Fibroblast of lung (primary cell): ENCODE measurements at regions not wholly inside any gene's neighbourhood (a gene's known extent, or its start where the extent isn't known, plus 50 kb on each side); places are given as distances from the start of the nearest gene placed in this dataset.

Source experiments
- DNase-seq, 2 donors: peaks; one replicate each; pipeline versions ENCODE4 v3.0.0 to v3.0.0-alpha.2; 2010; ENCODE audit warnings: low read depth in 2 of 2
- H2AFZ ChIP-seq: 2 replicates; pipeline ENCODE4 v1.5.1; 2012; ENCODE audit warnings: low read length, control low read depth, inconsistent platforms
- H3K27ac ChIP-seq: 2 replicates; pipeline ENCODE4 v1.5.1; 2011; ENCODE audit warnings: low read length, control low read depth; ENCODE audit not compliant: insufficient read depth
- H3K27me3 ChIP-seq: 2 replicates; pipeline ENCODE4 v1.5.1; 2011; ENCODE audit warnings: mild to moderate bottlenecking, low read length; ENCODE audit not compliant: control insufficient read depth, insufficient read depth
- H3K36me3 ChIP-seq: 2 replicates; pipeline ENCODE4 v1.5.1; 2011; ENCODE audit warnings: low read length; ENCODE audit not compliant: control insufficient read depth, insufficient read depth
- H3K4me1 ChIP-seq: 2 replicates; pipeline ENCODE4 v1.5.1; 2011; ENCODE audit warnings: low read length; ENCODE audit not compliant: control insufficient read depth, insufficient read depth; ENCODE audit errors: extremely low read depth
- H3K4me2 ChIP-seq: 2 replicates; pipeline ENCODE4 v1.5.1; 2011; ENCODE audit warnings: low read length, control low read depth; ENCODE audit not compliant: insufficient read depth; ENCODE audit errors: extremely low read depth
- H3K4me3 ChIP-seq, 4 experiments: fragments of 200-600 bp in 1 of 4; sonication (generic) in 1 of 4; replicated peaks in 1 of 4; 2 replicates each; pipeline ENCODE4 v1.5.1; 2011 to 2016; ENCODE audit warnings: low read length in 4 of 4, low read depth in 3 of 4, mild to moderate bottlenecking in 3 of 4, control low read depth in 2 of 4, inconsistent platforms in 1 of 4, mixed read lengths in 1 of 4; ENCODE audit not compliant: insufficient read depth in 1 of 4; ENCODE audit errors: control extremely low read depth in 1 of 4
- H3K79me2 ChIP-seq: 2 replicates; pipeline ENCODE4 v1.5.1; 2012; ENCODE audit warnings: mild to moderate bottlenecking, low read length, inconsistent platforms; ENCODE audit not compliant: control insufficient read depth, insufficient read depth
- H3K9ac ChIP-seq: 2 replicates; pipeline ENCODE4 v1.5.1; 2011; ENCODE audit warnings: mild to moderate bottlenecking, low read length, control low read depth; ENCODE audit not compliant: insufficient read depth
- H3K9me3 ChIP-seq: 2 replicates; pipeline ENCODE4 v1.5.1; 2012; ENCODE audit warnings: low read depth, low read length; ENCODE audit not compliant: control insufficient read depth, insufficient read depth
- H4K20me1 ChIP-seq: 2 replicates; pipeline ENCODE4 v1.5.1; 2011; ENCODE audit warnings: low read length; ENCODE audit not compliant: control insufficient read depth, insufficient read depth; ENCODE audit errors: extremely low read depth
- CTCF ChIP-seq, 2 donors: IDR thresholded peaks in 1 of 2; conservative IDR thresholded peaks in 1 of 2; 1 replicate in 1 of 2; 2 replicates in 1 of 2; pipeline ENCODE4 v1.5.1; 2011 to 2012; ENCODE audit warnings: low read length in 2 of 2, control low read depth in 1 of 2, inconsistent platforms in 1 of 2, low read depth in 1 of 2, mild to moderate bottlenecking in 1 of 2
- EZH2 ChIP-seq: IDR thresholded peaks from 2 replicates; pipeline ENCODE4 v1.5.1; 2012; ENCODE audit warnings: low read length, control low read depth, mild to moderate bottlenecking; ENCODE audit errors: missing control alignments

- no peak overlapping the region for H2AFZ ChIP-seq
- no peaks in the 10 kb centered on the region for H3K4me1 ChIP-seq
- H3K4me2 ChIP-seq, result no peak overlapping the region
- H3K79me2 ChIP-seq, result no peaks in the 10 kb centered on the region
- H3K4me3 ChIP-seq, result no peak overlapping the region
- H3K9me3 ChIP-seq, result no peaks in the 10 kb centered on the region
- H3K27ac ChIP-seq, result no peak overlapping the region
- TF ChIP-seq CTCF (conservative IDR thresholded peaks at IDR 0.05 in 1 of 2, IDR thresholded peaks at IDR 0.05 in 1 of 2; ENCODE audit: low read depth in 1 of 2, low read length in 2 of 2) (no peak), EZH2 (no peak)
- no peaks in the 10 kb centered on the region for H3K36me3 ChIP-seq
- no peak overlapping the region for H3K9ac ChIP-seq
- no peaks in the 10 kb centered on the region for H3K27me3 ChIP-seq
- no peaks in the 10 kb centered on the region for H4K20me1 ChIP-seq
- DNase-seq, result no peak
Measured at GRCh38 chr7:131937868-131938267, 381.4 kb upstream of the PODXL start.

GRCh38 chr7:131935180-131935579 is 378.8 kb upstream of the PODXL start:
- TF ChIP-seq EZH2 (no peak), CTCF (conservative IDR thresholded peaks at IDR 0.05 in 1 of 2, IDR thresholded peaks at IDR 0.05 in 1 of 2; ENCODE audit: low read depth in 1 of 2, low read length in 2 of 2) (no peak)
- Histone ChIP-seq H3K36me3 (no peaks in the 10 kb centered on the region), H4K20me1 (no peaks in the 10 kb centered on the region), H3K4me2 (no peak overlapping the region), H3K9me3 (no peaks in the 10 kb centered on the region), H3K4me1 (no peaks in the 10 kb centered on the region), H3K79me2 (no peaks in the 10 kb centered on the region), H3K4me3 (no peak overlapping the region), H3K27ac (no peak overlapping the region), H2AFZ (no peak overlapping the region), H3K9ac (no peak overlapping the region), H3K27me3 (no peaks in the 10 kb centered on the region)
- DNase-seq, result no peak

GRCh38 chr7:131934452-131934851 is 378.0 kb upstream of the PODXL start:
- no peak overlapping the region for H3K4me3 ChIP-seq
- DNase-seq, result no peak
- H3K27ac ChIP-seq, result no peak overlapping the region
- no peak overlapping the region for H2AFZ ChIP-seq
- no peaks in the 10 kb centered on the region for H4K20me1 ChIP-seq
- no peak overlapping the region for H3K9ac ChIP-seq
- H3K36me3 ChIP-seq, result no peaks in the 10 kb centered on the region
- H3K4me2 ChIP-seq, result no peak overlapping the region
- H3K4me1 ChIP-seq, result no peaks in the 10 kb centered on the region
- TF ChIP-seq EZH2, result no peak
- TF ChIP-seq CTCF (conservative IDR thresholded peaks at IDR 0.05 in 1 of 2, IDR thresholded peaks at IDR 0.05 in 1 of 2; ENCODE audit: low read depth in 1 of 2, low read length in 2 of 2), result no peak
- H3K9me3 ChIP-seq, result no peaks in the 10 kb centered on the region
- no peaks in the 10 kb centered on the region for H3K27me3 ChIP-seq
- no peaks in the 10 kb centered on the region for H3K79me2 ChIP-seq
